ENCODE measurements at regions not wholly inside any gene's neighbourhood (a gene's known extent, or its start where the extent isn't known, plus 50 kb on each side); places are given as distances from the start of the nearest gene placed in this dataset.

- H3K4me3 Mint-ChIP-seq, result no peak overlapping the region
- no peak for ATAC-seq
- no peak for DNase-seq (ENCODE audit: low spot score)
- no peak overlapping the region for H3K27ac Mint-ChIP-seq
- H3K4me1 Mint-ChIP-seq, result no peaks in the 10 kb centered on the region
- H3K9me3 Mint-ChIP-seq, result peaks cover 5% of the 10 kb centered on the region; the same call in 1 of the 2 replicates
- H3K27me3 Mint-ChIP-seq (ENCODE audit: low read depth), result no peaks in the 10 kb centered on the region
- POLR2A ChIA-PET, result no interaction called here
- CTCF ChIA-PET, result no interaction called here
- H3K36me3 Mint-ChIP-seq, result no peaks in the 10 kb centered on the region
- no peak for TF ChIP-seq AFF4 (CRISPR knock-in tag; IDR thresholded peaks at IDR 0.05; ENCODE audit: borderline replicate concordance)
- no peak for TF ChIP-seq IRF1 (CRISPR knock-in tag; IDR thresholded peaks at IDR 0.05)
- TF ChIP-seq TCF7 (CRISPR knock-in tag; IDR thresholded peaks at IDR 0.05; ENCODE audit: low read depth), result no peak
- TF ChIP-seq CDX4 (CRISPR knock-in tag; IDR thresholded peaks at IDR 0.05; ENCODE audit: borderline replicate concordance), result no peak
- no peak for TF ChIP-seq NFE2L1 (CRISPR knock-in tag; IDR thresholded peaks at IDR 0.05)
- TF ChIP-seq CBFB (CRISPR knock-in tag; IDR thresholded peaks at IDR 0.05; ENCODE audit: low read depth), result no peak
- no peak for TF ChIP-seq FOXJ3 (CRISPR knock-in tag; IDR thresholded peaks at IDR 0.05; ENCODE audit: borderline replicate concordance)
Measured at GRCh38 chr14:98782062-98782461, 489.9 kb downstream of the BCL11B start.

- DNase-seq (ENCODE audit: low spot score) (no peak), ATAC-seq (no peak)
- no peak overlapping the region for H3K27ac Mint-ChIP-seq
- H3K9me3 Mint-ChIP-seq, result peaks cover 25% of the 10 kb centered on the region
- no peaks in the 10 kb centered on the region; the same call in 1 of the 2 replicates for H3K36me3 Mint-ChIP-seq
- CTCF ChIA-PET, result no interaction called here
- peaks cover 3% of the 10 kb centered on the region; the same call in 1 of the 2 replicates for H3K27me3 Mint-ChIP-seq (ENCODE audit: low read depth)
- no peak overlapping the region for H3K4me3 Mint-ChIP-seq
- POLR2A ChIA-PET, result no interaction called here
- H3K4me1 Mint-ChIP-seq, result no peaks in the 10 kb centered on the region
- TF ChIP-seq KAT7 (CRISPR knock-in tag; IDR thresholded peaks at IDR 0.05; ENCODE audit: borderline replicate concordance), result no peak
- TF ChIP-seq NR2C2 (CRISPR knock-in tag; IDR thresholded peaks at IDR 0.05), result no peak
- TF ChIP-seq ERG (CRISPR knock-in tag; IDR thresholded peaks at IDR 0.05), result no peak
- TF ChIP-seq ATF2 (CRISPR knock-in tag; IDR thresholded peaks at IDR 0.05; ENCODE audit: borderline replicate concordance, low read depth), result no peak
- TF ChIP-seq CREM (CRISPR knock-in tag; IDR thresholded peaks at IDR 0.05), result no peak
- no peak for TF ChIP-seq ZNF416 (CRISPR knock-in tag; IDR thresholded peaks at IDR 0.05)
- TF ChIP-seq EMX1 (CRISPR knock-in tag; IDR thresholded peaks at IDR 0.05), result no peak
- no peak for TF ChIP-seq ZNF396 (CRISPR knock-in tag; IDR thresholded peaks at IDR 0.05; ENCODE audit: borderline replicate concordance)
- no peak for TF ChIP-seq IRF1 (CRISPR knock-in tag; IDR thresholded peaks at IDR 0.05)
- TF ChIP-seq NFATC4 (CRISPR knock-in tag; IDR thresholded peaks at IDR 0.05), result no peak
- TF ChIP-seq CBFB (CRISPR knock-in tag; IDR thresholded peaks at IDR 0.05; ENCODE audit: low read depth), result no peak
Measured at GRCh38 chr14:98785578-98785977, 486.4 kb downstream of the BCL11B start.

Measured in WTC11 (cell line).